HK-2 (cell line): ENCODE measurements at regions not wholly inside any gene's neighbourhood (a gene's known extent, or its start where the extent isn't known, plus 50 kb on each side); places are given as distances from the start of the nearest gene placed in this dataset.

Experiments used
- DNase-seq: peaks from one replicate; pipeline ENCODE4 v3.0.0-alpha.2; 2018; ENCODE audit not compliant: unreplicated experiment

DNA sequence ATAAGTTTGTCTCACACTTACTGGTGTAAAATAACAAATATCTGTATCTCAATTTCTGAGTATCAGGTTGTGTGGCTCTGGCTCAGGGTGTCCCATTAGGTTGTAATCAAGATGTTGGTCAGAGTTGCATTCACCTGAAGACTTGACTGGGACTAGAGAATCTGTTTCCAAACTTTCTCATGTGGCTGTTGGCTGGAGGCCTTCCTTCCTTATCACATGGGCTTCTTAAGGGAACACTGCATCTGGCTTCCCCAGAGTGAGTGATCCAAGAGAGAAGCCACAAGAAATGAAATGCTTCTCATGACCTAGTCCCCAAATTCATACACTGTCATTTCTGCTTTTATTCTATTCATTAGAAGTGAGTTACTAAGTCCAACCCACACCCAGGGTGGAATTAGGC lies 568.4 kb upstream of the CAMK1G start:
- DNase-seq = no peak

DNA sequence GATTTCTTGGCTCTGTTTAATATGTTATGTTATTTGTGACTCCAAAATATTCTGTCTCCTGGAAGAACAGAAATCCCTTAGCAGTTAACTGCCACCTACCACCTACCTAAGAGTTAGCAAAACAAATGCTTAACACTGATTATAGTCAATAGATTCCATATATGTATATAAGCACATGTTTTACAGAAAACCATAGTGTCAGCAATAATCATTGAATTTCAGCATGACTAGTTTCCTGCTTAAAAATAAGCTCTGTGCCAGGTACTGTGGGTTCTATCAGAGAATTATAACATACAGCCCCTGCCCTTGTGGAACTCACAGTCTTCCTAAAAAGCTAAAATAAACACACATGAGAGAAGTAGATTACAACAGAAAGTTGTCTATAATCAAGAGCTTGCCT lies 561.9 kb upstream of the CAMK1G start:
- DNase-seq = no peak

DNA sequence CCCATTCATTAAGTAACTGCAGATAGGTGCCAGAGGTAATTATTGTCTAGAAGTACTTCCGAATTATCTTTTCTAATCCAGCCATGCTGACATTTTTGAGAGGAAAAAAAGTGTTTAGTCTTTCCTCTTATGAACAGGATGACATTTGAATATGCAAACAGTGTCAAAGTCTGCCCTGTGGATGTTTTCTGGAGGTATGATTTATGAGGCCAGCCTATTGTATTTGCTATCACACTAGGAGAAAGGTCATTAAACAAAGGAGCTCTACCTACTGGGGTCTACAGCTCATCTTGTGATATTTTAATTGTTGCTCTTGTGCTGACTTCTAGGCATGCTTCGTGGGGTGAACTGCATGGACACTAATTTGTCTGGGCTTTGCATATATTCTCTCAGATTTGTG lies 559.7 kb upstream of the CAMK1G start:
- no peak for DNase-seq

DNA sequence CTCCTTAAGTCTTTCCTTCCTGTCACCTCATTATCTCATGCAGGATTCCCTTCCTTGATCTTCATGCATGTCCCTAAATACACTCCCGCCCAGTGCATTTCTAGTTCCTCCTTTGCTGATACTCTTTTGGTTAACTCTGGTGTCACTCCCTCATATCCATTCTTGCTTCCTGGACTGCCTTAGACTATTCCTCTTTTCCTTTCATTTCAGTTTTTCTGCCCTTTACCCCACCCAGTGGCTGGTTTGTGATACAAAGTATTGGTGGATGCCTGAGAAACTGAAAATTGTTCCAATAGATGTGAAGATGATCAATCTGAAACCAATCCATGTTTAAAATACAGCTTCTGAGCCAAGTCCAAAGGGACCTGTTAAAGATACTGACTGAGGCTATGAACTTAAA lies 553.8 kb upstream of the CAMK1G start:
- no peak for DNase-seq

DNA sequence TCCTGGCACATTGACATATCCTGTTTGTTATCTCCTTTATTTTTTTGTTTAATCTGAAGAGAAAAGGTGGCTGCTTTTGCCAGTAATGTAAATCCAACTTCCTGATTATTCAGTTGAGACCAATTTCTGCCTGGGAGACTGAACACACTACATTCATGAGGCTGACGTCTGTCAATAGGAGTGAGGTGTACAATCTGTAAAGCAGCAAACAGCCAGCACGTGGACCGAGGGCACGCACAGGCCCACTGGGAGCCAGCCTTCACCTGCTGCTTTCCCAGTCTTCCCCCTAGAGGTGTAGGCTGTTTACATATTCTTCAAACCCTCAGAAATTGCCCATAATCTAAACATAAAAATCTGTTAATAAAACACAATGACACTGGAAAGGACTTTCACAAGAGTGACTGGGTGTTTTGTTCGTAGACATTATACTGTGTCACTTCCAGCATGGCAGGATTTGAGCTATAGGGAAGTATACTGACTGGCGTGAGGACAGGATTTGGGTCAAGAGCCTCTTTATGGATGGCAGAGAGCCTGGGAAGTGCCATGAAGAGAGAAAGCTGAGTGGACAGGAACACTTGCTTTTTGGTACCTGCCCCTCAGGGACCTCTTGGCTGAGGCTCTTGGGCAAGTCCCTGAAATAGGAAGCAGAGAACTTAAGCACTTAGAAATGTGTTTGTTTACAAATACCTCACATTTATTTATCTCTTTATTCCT lies 552.9 kb upstream of the CAMK1G start:
- DNase-seq = no peak

GRCh38 chr1:209037064-209037463 lies 546.5 kb upstream of the CAMK1G start:
- DNase-seq = no peak

- no peak for DNase-seq
Measured at GRCh38 chr1:209038316-209038715, 545.2 kb upstream of the CAMK1G start.

DNA sequence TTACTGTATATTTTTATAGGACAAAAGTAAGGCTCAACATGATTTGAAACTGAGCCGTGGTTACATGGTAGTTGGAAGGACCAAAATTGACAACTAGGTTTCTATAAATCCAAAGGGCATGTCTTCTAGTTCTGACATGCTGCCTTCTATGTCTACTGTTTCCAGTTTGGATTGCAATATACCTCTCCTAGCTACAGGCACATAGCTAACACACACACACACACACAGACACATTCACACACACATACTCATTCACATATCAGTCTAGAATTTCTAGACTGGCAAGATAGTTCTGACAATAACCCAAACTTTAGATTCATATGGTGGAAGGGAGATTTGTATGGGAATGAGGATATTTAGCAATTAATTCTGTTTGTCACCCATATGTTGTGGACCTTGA lies 544.8 kb upstream of the CAMK1G start:
- no peak for DNase-seq

GRCh38 chr1:209040351-209040750 lies 543.2 kb upstream of the CAMK1G start:
- no peak for DNase-seq

DNA sequence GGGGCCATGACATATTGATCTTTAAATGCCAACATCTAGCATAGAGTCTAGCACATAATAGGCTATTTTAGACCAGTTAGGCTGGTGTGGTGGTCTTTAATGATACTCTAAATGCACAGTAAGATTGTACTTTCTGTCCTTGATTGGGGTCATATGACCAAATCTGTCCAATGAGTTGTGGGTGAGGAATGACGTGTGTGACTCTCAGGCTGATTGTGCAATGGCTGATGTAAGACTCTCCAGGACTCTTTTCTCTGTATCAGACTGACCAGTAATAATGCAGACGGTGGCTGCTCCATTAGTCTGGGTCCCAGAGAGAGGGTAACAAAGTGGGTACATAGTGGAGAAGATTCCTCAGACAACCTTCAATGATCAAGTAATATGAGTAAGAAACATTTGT lies 541.6 kb upstream of the CAMK1G start:
- DNase-seq = no peak

DNA sequence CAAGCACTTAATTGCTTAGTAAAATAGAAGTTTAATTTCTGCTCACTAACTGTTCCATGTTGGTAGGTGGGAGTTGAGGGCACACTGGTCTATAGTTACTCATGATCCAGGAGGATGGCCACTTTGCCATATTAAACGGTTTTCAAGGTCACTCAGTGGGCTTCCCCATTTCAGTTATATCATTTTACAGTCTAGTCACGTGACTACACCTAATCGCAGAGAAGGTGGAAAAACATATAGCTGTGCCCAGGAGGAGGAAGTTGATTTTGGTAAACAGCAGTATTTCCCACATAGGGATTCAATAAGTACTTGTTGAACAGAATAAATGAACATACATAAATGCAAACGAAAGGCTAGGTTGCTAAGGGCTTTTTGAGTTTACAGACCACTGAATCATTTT lies 541.1 kb upstream of the CAMK1G start:
- DNase-seq = no peak

DNA sequence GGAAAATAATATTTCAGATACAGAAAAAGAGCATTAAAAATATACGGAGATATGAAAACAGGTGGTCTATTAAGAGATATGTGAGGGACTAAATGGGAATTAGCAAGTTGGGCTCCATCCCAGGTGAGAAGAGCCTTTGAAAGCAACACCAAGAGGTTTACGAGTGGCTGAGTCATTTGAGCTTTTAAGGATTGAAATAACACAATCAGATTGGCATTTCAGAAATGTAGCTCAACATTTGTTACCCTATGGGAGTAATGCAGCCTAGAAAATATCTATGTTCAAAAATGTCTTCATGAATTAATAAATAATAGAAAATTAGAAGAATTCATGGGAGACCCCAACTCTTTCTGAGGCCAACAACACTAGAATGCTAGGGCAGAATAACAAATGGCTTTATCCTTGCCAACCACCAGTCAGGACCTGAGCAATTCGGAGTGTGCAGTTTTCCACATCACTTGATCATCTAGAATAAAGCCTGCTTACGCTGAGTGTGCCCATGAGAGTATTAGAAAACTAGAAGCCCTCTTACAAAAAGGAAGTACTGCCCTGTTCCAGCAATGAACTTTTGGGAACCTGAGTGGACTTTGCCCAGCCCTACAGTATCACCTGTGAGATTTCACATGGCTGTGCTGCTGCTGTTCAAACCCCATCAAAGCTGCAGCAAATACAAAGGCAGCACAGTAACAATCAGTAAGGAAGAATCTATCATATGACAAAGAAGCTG lies 538.0 kb upstream of the CAMK1G start:
- DNase-seq = no peak

DNA sequence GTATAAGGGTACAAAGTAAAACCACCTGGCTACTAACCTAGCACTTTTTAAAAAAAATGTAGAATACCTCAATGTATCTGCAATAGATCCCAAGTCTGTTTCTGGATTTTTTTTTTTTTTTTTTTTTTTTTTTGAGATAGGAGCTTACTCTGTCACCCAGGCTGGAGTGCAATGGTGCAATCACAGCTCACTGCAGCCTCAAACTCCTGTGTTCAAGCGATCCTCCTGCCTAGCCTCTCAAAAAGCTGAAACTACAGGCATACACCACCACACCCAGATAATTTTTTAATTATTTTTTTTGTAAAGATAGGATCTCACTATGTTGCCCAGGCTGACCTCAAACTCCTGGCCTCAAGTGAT lies 537.5 kb upstream of the CAMK1G start:
- no peak for DNase-seq

GRCh38 chr1:209046935-209047334 lies 536.6 kb upstream of the CAMK1G start:
- DNase-seq = no peak

GRCh38 chr1:209048941-209049669 lies 534.4 kb upstream of the CAMK1G start:
- DNase-seq = peak; percentile 31

DNA sequence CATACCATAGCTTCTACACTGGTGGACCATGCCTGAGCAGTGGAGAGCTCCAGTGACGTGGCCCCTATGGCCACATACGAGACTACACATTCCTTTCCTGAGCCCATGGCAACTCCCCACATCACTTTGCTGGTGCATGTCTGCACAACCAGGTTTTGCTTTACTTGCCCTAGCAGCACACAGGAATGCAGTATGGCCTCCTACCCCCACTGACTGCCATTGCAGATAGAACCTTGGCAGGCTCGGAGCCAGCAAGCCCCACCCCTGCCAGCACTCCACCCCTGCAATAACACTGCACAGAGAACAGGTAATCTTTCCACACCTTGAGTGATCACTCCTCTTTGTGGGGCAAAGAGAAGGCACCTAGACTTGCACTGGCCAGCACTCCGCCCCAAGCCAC lies 531.9 kb upstream of the CAMK1G start:
- no peak for DNase-seq

- DNase-seq = no peak
Measured at GRCh38 chr1:209053587-209053986, 529.9 kb upstream of the CAMK1G start.

GRCh38 chr1:209057083-209057482 lies 526.4 kb upstream of the CAMK1G start:
- no peak for DNase-seq

DNA sequence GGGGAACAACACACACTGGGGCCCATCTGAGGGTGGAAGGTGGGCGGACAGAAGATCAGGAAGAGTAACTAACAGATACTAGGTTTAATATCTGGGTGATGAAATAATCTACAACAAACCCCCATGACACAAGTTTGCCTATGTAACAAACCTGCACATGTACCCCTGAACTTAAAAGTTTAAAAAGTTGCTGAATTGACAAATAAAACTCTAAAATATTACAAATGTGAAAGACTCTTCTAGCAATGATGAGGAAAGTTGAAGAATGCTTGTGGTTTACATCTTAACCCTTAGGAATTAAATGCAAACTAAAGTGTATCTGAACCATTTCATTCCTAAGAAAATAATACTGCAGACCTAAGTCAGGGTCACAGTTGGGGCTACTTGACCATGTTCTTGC lies 525.6 kb upstream of the CAMK1G start:
- DNase-seq = no peak

DNA sequence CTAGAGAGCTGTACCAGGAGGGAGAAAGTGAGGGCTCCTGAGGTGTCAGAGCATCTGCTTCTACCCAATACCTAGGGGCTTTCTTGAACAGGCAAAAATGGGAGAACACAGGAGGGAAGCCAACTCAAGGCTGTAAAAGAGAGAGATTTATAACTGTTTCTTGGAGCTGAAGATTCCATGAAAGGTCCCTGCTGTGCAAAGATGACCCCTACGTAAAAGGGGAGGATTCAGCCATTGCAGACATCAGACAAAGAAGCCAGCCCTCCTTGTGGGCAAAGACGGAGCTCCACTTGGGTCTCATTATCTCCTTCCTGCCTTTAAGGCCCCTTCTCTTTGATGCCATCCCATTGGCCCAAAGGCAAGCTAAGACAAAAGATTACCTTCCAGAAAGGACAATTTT lies 524.1 kb upstream of the CAMK1G start:
- no peak for DNase-seq

- no peak for DNase-seq
Measured at GRCh38 chr1:209059981-209060380, 523.5 kb upstream of the CAMK1G start.

GRCh38 chr1:209062081-209062620 lies 521.4 kb upstream of the CAMK1G start:
- DNase-seq = no peak

GRCh38 chr1:209062863-209063262 lies 520.7 kb upstream of the CAMK1G start:
- DNase-seq = no peak
